VCaP (cell line): ENCODE measurements at regions not wholly inside any gene's neighbourhood (a gene's known extent, or its start where the extent isn't known, plus 50 kb on each side); places are given as distances from the start of the nearest gene placed in this dataset.

Experiments
- H3K27ac ChIP-seq: fragments of 450-650 bp; 2 replicates; pipeline ENCODE4 v1.5.1; 2017
- CTCF ChIP-seq: fragments of 450-650 bp; conservative IDR thresholded peaks from 2 replicates; pipeline ENCODE4 v1.5.1; 2017; ENCODE audit warnings: mild to moderate bottlenecking, moderate library complexity

- H3K27ac ChIP-seq: no peak overlapping the region
- no peak for TF ChIP-seq CTCF
These were observed 160.4 kb downstream of the NSG2 start for GRCh38 chr5:174205939-174206338.

DNA sequence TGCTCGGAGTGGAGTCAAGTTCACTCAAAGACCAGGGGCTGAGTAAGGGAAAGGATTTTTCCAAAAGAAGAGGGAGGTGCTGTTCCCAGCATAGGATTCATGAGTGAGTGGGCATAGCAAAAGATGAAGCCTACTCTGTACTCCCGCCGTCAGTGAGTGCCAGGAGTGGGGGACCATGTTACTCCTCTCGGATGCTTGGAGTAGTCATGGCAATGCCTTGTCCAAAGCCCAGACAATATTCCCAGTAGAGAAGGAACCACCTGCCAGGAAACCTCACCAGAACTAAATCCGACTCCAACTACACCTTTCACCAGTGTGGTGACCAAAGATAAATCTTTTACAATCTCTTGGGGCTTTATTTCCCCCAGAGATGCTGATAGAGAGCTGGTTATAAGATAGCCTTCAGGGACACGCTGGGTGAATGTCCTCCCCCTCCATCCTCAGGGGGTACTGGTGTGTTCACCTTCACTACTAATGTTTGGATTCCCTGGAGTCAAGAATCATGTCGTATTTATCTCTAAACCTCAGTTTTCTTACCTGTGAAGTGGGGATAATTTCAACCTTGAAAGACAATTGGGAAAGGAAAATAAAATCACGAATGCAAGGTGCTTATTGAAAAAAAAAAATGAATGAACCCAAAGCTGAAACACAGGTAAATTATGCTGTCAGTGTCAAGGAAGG, 165.2 kb downstream of the NSG2 start:
- no peak overlapping the region for H3K27ac ChIP-seq
- no peak for TF ChIP-seq CTCF

DNA sequence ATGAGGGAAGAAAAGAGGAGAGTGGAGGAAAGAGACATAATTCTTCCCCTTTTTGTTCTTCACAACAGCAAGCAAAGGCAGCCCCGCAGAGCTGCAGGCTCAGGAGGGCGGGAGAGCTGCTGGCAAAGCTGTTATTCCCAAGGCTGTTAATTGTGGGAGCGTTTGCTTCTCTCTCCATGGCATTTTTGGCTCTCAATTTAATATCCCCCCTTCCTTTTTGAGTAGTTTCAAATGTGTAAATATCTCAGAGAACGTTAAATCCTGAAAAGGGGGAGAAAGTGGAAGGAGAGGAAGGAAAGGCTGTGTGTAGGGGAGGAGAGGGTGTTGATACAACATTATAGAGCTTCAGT, 165.7 kb downstream of the NSG2 start:
- H3K27ac ChIP-seq: no peak overlapping the region
- TF ChIP-seq CTCF: no peak

- no peak for TF ChIP-seq CTCF
- no peak overlapping the region for H3K27ac ChIP-seq
These were observed 172.0 kb downstream of the NSG2 start for GRCh38 chr5:174217527-174217926.

DNA sequence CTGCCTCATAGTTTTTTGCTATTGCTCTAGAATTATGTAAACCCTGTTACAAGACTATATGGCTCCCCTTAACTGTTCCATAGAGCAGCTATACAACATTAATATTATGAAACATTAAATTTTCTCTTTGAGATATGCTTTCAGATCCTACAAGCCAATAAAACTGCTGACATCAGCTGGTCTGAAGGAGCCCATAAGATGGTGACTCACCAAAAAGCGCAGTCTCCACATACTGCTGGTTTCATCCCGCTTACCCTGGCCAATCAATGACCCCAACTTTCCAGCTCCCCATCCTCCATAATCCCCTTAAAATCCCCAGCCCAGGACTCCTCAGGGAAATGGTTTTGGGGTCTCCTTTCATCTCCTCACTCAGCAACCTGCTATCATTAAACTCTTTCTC, 172.7 kb downstream of the NSG2 start:
- no peak overlapping the region for H3K27ac ChIP-seq
- no peak for TF ChIP-seq CTCF

GRCh38 chr5:174220417-174220816, 174.9 kb downstream of the NSG2 start:
- no peak overlapping the region for H3K27ac ChIP-seq
- no peak for TF ChIP-seq CTCF

- TF ChIP-seq CTCF: no peak
- H3K27ac ChIP-seq: no peak overlapping the region
These were observed 175.9 kb downstream of the NSG2 start for GRCh38 chr5:174221436-174221835.
